ENCODE measurements at regions not wholly inside any gene's neighbourhood (a gene's known extent, or its start where the extent isn't known, plus 50 kb on each side); places are given as distances from the start of the nearest gene placed in this dataset.

- WGBS (ENCODE audit: insufficient coverage): 54% methylated on average over 2 of the region's 9 CpGs
- Histone ChIP-seq H3K27ac (ENCODE audit: low read length) (no peak overlapping the region), H3K36me3 (ENCODE audit: control insufficient read depth, insufficient read depth, low read length) (no peaks in the 10 kb centered on the region), H3K4me3 (ENCODE audit: low read length) (no peak overlapping the region), H3K4me1 (ENCODE audit: control insufficient read depth, insufficient read depth, low read length) (no peaks in the 10 kb centered on the region), H3K27me3 (ENCODE audit: control insufficient read depth, insufficient read depth, low read length) (no peaks in the 10 kb centered on the region), H3K9me3 (replicated peaks; ENCODE audit: control insufficient read depth, low read depth, low read length) (no peaks in the 10 kb centered on the region)
- DNase-seq: peak; percentile 42
Measured at GRCh38 chr15:55003965-55004873, 192.5 kb downstream of the RSL24D1 start.

GRCh38 chr15:54998661-54999060 is 198.1 kb downstream of the RSL24D1 start:
- Histone ChIP-seq H3K27me3 (ENCODE audit: control insufficient read depth, insufficient read depth, low read length) (no peaks in the 10 kb centered on the region), H3K36me3 (ENCODE audit: control insufficient read depth, insufficient read depth, low read length) (no peaks in the 10 kb centered on the region), H3K4me1 (ENCODE audit: control insufficient read depth, insufficient read depth, low read length) (no peaks in the 10 kb centered on the region), H3K27ac (ENCODE audit: low read length) (no peak overlapping the region), H3K9me3 (replicated peaks; ENCODE audit: control insufficient read depth, low read depth, low read length) (no peaks in the 10 kb centered on the region), H3K4me3 (ENCODE audit: low read length) (no peak overlapping the region)
- no CpG with 5 or more reads among the region's 1 CpG for WGBS (ENCODE audit: insufficient coverage)
- no peak for DNase-seq

- 88% methylated on average over 6 of the region's 7 CpGs for WGBS (ENCODE audit: insufficient coverage)
- Histone ChIP-seq H3K4me1 (ENCODE audit: control insufficient read depth, insufficient read depth, low read length) (no peaks in the 10 kb centered on the region), H3K27ac (ENCODE audit: low read length) (no peak overlapping the region), H3K9me3 (replicated peaks; ENCODE audit: control insufficient read depth, low read depth, low read length) (no peaks in the 10 kb centered on the region), H3K36me3 (ENCODE audit: control insufficient read depth, insufficient read depth, low read length) (no peaks in the 10 kb centered on the region), H3K4me3 (ENCODE audit: low read length) (no peak overlapping the region), H3K27me3 (ENCODE audit: control insufficient read depth, insufficient read depth, low read length) (no peaks in the 10 kb centered on the region)
- DNase-seq: no peak
Measured at GRCh38 chr15:54990793-54991192, 205.9 kb downstream of the RSL24D1 start.

GRCh38 chr15:54987881-54988280 is 208.9 kb downstream of the RSL24D1 start:
- H3K9me3 ChIP-seq (replicated peaks; ENCODE audit: control insufficient read depth, low read depth, low read length): no peaks in the 10 kb centered on the region
- no peak for DNase-seq
- no peaks in the 10 kb centered on the region for H3K27me3 ChIP-seq (ENCODE audit: control insufficient read depth, insufficient read depth, low read length)
- H3K4me1 ChIP-seq (ENCODE audit: control insufficient read depth, insufficient read depth, low read length): no peaks in the 10 kb centered on the region
- H3K36me3 ChIP-seq (ENCODE audit: control insufficient read depth, insufficient read depth, low read length): no peaks in the 10 kb centered on the region
- no peak overlapping the region for H3K27ac ChIP-seq (ENCODE audit: low read length)
- no peak overlapping the region for H3K4me3 ChIP-seq (ENCODE audit: low read length)
- WGBS (ENCODE audit: insufficient coverage): no CpG with 5 or more reads among the region's 3 CpGs

GRCh38 chr15:54979964-54980363 is 216.8 kb downstream of the RSL24D1 start:
- no peaks in the 10 kb centered on the region for H3K36me3 ChIP-seq (ENCODE audit: control insufficient read depth, insufficient read depth, low read length)
- H3K9me3 ChIP-seq (replicated peaks; ENCODE audit: control insufficient read depth, low read depth, low read length): no peaks in the 10 kb centered on the region
- no peak for DNase-seq
- no peaks in the 10 kb centered on the region for H3K4me1 ChIP-seq (ENCODE audit: control insufficient read depth, insufficient read depth, low read length)
- no peaks in the 10 kb centered on the region for H3K27me3 ChIP-seq (ENCODE audit: control insufficient read depth, insufficient read depth, low read length)
- H3K27ac ChIP-seq (ENCODE audit: low read length): no peak overlapping the region
- 33% methylated on average over 2 of the region's 4 CpGs for WGBS (ENCODE audit: insufficient coverage)
- no peak overlapping the region for H3K4me3 ChIP-seq (ENCODE audit: low read length)

- no peak overlapping the region for H3K27ac ChIP-seq (ENCODE audit: low read length)
- H3K36me3 ChIP-seq (ENCODE audit: control insufficient read depth, insufficient read depth, low read length): no peaks in the 10 kb centered on the region
- no peaks in the 10 kb centered on the region for H3K4me1 ChIP-seq (ENCODE audit: control insufficient read depth, insufficient read depth, low read length)
- H3K9me3 ChIP-seq (replicated peaks; ENCODE audit: control insufficient read depth, low read depth, low read length): peaks cover 8% of the 10 kb centered on the region
- no peak for DNase-seq
- no peak overlapping the region for H3K4me3 ChIP-seq (ENCODE audit: low read length)
- H3K27me3 ChIP-seq (ENCODE audit: control insufficient read depth, insufficient read depth, low read length): no peaks in the 10 kb centered on the region
Measured at GRCh38 chr15:54962637-54963036, 234.1 kb downstream of the RSL24D1 start.

GRCh38 chr15:54960266-54960665 is 236.5 kb downstream of the RSL24D1 start:
- Histone ChIP-seq H3K36me3 (ENCODE audit: control insufficient read depth, insufficient read depth, low read length) (no peaks in the 10 kb centered on the region), H3K4me3 (ENCODE audit: low read length) (no peak overlapping the region), H3K9me3 (replicated peaks; ENCODE audit: control insufficient read depth, low read depth, low read length) (peaks cover 8% of the 10 kb centered on the region), H3K27me3 (ENCODE audit: control insufficient read depth, insufficient read depth, low read length) (no peaks in the 10 kb centered on the region), H3K4me1 (ENCODE audit: control insufficient read depth, insufficient read depth, low read length) (no peaks in the 10 kb centered on the region), H3K27ac (ENCODE audit: low read length) (no peak overlapping the region)
- no peak for DNase-seq
- WGBS (ENCODE audit: insufficient coverage): no CpG with 5 or more reads among the region's 2 CpGs

GRCh38 chr15:54941417-54941816 is 255.3 kb downstream of the RSL24D1 start:
- Histone ChIP-seq H3K27me3 (ENCODE audit: control insufficient read depth, insufficient read depth, low read length) (no peaks in the 10 kb centered on the region), H3K4me3 (ENCODE audit: low read length) (no peak overlapping the region), H3K4me1 (ENCODE audit: control insufficient read depth, insufficient read depth, low read length) (no peaks in the 10 kb centered on the region), H3K36me3 (ENCODE audit: control insufficient read depth, insufficient read depth, low read length) (no peaks in the 10 kb centered on the region), H3K9me3 (replicated peaks; ENCODE audit: control insufficient read depth, low read depth, low read length) (no peaks in the 10 kb centered on the region), H3K27ac (ENCODE audit: low read length) (no peak overlapping the region)
- peak; percentile 41 for DNase-seq
- 20% methylated on average over 1 of the region's 3 CpGs for WGBS (ENCODE audit: insufficient coverage)

- no CpG with 5 or more reads among the region's 1 CpG for WGBS (ENCODE audit: insufficient coverage)
- DNase-seq: no peak
- no peaks in the 10 kb centered on the region for H3K27me3 ChIP-seq (ENCODE audit: control insufficient read depth, insufficient read depth, low read length)
- no peak overlapping the region for H3K4me3 ChIP-seq (ENCODE audit: low read length)
- no peaks in the 10 kb centered on the region for H3K4me1 ChIP-seq (ENCODE audit: control insufficient read depth, insufficient read depth, low read length)
- no peaks in the 10 kb centered on the region for H3K9me3 ChIP-seq (replicated peaks; ENCODE audit: control insufficient read depth, low read depth, low read length)
- H3K27ac ChIP-seq (ENCODE audit: low read length): no peak overlapping the region
- no peaks in the 10 kb centered on the region for H3K36me3 ChIP-seq (ENCODE audit: control insufficient read depth, insufficient read depth, low read length)
Measured at GRCh38 chr15:54917312-54917711, 279.4 kb downstream of the RSL24D1 start.

- Histone ChIP-seq H3K27ac (ENCODE audit: low read length) (no peak overlapping the region), H3K4me3 (ENCODE audit: low read length) (no peak overlapping the region), H3K9me3 (replicated peaks; ENCODE audit: control insufficient read depth, low read depth, low read length) (no peaks in the 10 kb centered on the region), H3K27me3 (ENCODE audit: control insufficient read depth, insufficient read depth, low read length) (no peaks in the 10 kb centered on the region), H3K4me1 (ENCODE audit: control insufficient read depth, insufficient read depth, low read length) (no peaks in the 10 kb centered on the region), H3K36me3 (ENCODE audit: control insufficient read depth, insufficient read depth, low read length) (no peaks in the 10 kb centered on the region)
- DNase-seq: no peak
Measured at GRCh38 chr15:54915380-54915779, 281.4 kb downstream of the RSL24D1 start.

- Histone ChIP-seq H3K9me3 (replicated peaks; ENCODE audit: control insufficient read depth, low read depth, low read length) (peaks cover 13% of the 10 kb centered on the region), H3K27ac (ENCODE audit: low read length) (no peak overlapping the region), H3K36me3 (ENCODE audit: control insufficient read depth, insufficient read depth, low read length) (no peaks in the 10 kb centered on the region), H3K4me1 (ENCODE audit: control insufficient read depth, insufficient read depth, low read length) (no peaks in the 10 kb centered on the region), H3K27me3 (ENCODE audit: control insufficient read depth, insufficient read depth, low read length) (no peaks in the 10 kb centered on the region), H3K4me3 (ENCODE audit: low read length) (no peak overlapping the region)
- WGBS (ENCODE audit: insufficient coverage): no CpG with 5 or more reads among the region's 1 CpG
- peak; percentile 43 for DNase-seq
Measured at GRCh38 chr15:54884312-54884711, 312.4 kb downstream of the RSL24D1 start.

Measured in muscle of leg (tissue), 3 donors.